ENCODE measurements at regions not wholly inside any gene's neighbourhood (a gene's known extent, or its start where the extent isn't known, plus 50 kb on each side); places are given as distances from the start of the nearest gene placed in this dataset.

- no peak for DNase-seq (ENCODE audit: extremely low spot score)
- no peaks in the 10 kb centered on the region for H3K27me3 ChIP-seq
- intact Hi-C loops (cut with DNase I) = no loop called here
- no peaks in the 10 kb centered on the region for H3K36me3 ChIP-seq
- no peaks in the 10 kb centered on the region for H3K4me1 ChIP-seq
- no peak overlapping the region for H3K4me3 ChIP-seq
- WGBS = 59% methylated on average over 2 of the region's 2 CpGs
- no peak for TF ChIP-seq POLR2A (IDR thresholded peaks at IDR 0.05; ENCODE audit: low read depth)
- no peak for TF ChIP-seq POLR2AphosphoS5 (IDR thresholded peaks at IDR 0.05)
- TF ChIP-seq CTCF (IDR thresholded peaks at IDR 0.05) = no peak
- TF ChIP-seq EP300 (IDR thresholded peaks at IDR 0.05) = no peak
- no peaks in the 10 kb centered on the region for H3K9me3 ChIP-seq
- H3K27ac ChIP-seq (replicated peaks in 1 of 4) = no peak overlapping the region
These were observed 82.2 kb downstream of the TBXT start for GRCh38 chr6:166085500-166085899.

GRCh38 chr6:166084951-166085350, 82.7 kb downstream of the TBXT start:
- intact Hi-C loops (cut with DNase I) = no loop called here
- Histone ChIP-seq H3K27ac (replicated peaks in 1 of 4) (no peak overlapping the region), H3K27me3 (no peaks in the 10 kb centered on the region)

GRCh38 chr6:166079841-166080240, 87.8 kb downstream of the TBXT start:
- Histone ChIP-seq H3K4me3 (no peak overlapping the region), H3K4me1 (peaks cover 0 to 4% (median 0%) of the 10 kb centered on the region in 4 donors), H3K27ac (replicated peaks in 1 of 4) (no peak overlapping the region), H3K27me3 (no peaks in the 10 kb centered on the region), H3K9me3 (no peaks in the 10 kb centered on the region), H3K36me3 (no peaks in the 10 kb centered on the region)
- intact Hi-C loops (cut with DNase I) = no loop called here
- no peak for TF ChIP-seq CTCF (IDR thresholded peaks at IDR 0.05)
- no peak for TF ChIP-seq POLR2AphosphoS5 (IDR thresholded peaks at IDR 0.05)
- TF ChIP-seq EP300 (IDR thresholded peaks at IDR 0.05) = no peak
- TF ChIP-seq POLR2A (IDR thresholded peaks at IDR 0.05; ENCODE audit: low read depth) = no peak
- DNase-seq (ENCODE audit: extremely low spot score) = no peak
- 79% methylated on average over 6 of the region's 6 CpGs for WGBS

More at GRCh38 chr6:166084951-166085350, 82.7 kb downstream of the TBXT start:
- H3K4me1 ChIP-seq = no peaks in the 10 kb centered on the region
- no peak for DNase-seq (ENCODE audit: extremely low spot score)
- WGBS = 81% methylated on average over 2 of the region's 2 CpGs
- TF ChIP-seq POLR2A (IDR thresholded peaks at IDR 0.05; ENCODE audit: low read depth) (no peak), CTCF (IDR thresholded peaks at IDR 0.05) (no peak), POLR2AphosphoS5 (IDR thresholded peaks at IDR 0.05) (no peak), EP300 (IDR thresholded peaks at IDR 0.05) (no peak)
- no peaks in the 10 kb centered on the region for H3K36me3 ChIP-seq
- no peaks in the 10 kb centered on the region for H3K9me3 ChIP-seq
- H3K4me3 ChIP-seq = no peak overlapping the region

- Histone ChIP-seq H3K4me1 (peaks cover 0 to 4% (median 0%) of the 10 kb centered on the region in 4 donors), H3K36me3 (no peaks in the 10 kb centered on the region), H3K27me3 (no peaks in the 10 kb centered on the region), H3K9me3 (no peaks in the 10 kb centered on the region), H3K27ac (replicated peaks in 1 of 4) (no peak overlapping the region), H3K4me3 (no peak overlapping the region)
- DNase-seq (ENCODE audit: extremely low spot score) = no peak
- no peak for TF ChIP-seq CTCF (IDR thresholded peaks at IDR 0.05)
- TF ChIP-seq POLR2A (IDR thresholded peaks at IDR 0.05; ENCODE audit: low read depth) = no peak
- no peak for TF ChIP-seq EP300 (IDR thresholded peaks at IDR 0.05)
- no peak for TF ChIP-seq POLR2AphosphoS5 (IDR thresholded peaks at IDR 0.05)
- WGBS = 60% methylated on average over 3 of the region's 3 CpGs
- intact Hi-C loops (cut with DNase I) = no loop called here
These were observed 89.4 kb downstream of the TBXT start for GRCh38 chr6:166078294-166078693.

GRCh38 chr6:166076625-166077024, 91.0 kb downstream of the TBXT start:
- H3K4me1 ChIP-seq = peaks cover 0 to 4% (median 0%) of the 10 kb centered on the region in 4 donors
- H3K9me3 ChIP-seq = no peaks in the 10 kb centered on the region
- no peaks in the 10 kb centered on the region for H3K36me3 ChIP-seq
- no peak overlapping the region for H3K27ac ChIP-seq (replicated peaks in 1 of 4)
- WGBS = 96% methylated on average over 4 of the region's 4 CpGs
- no peaks in the 10 kb centered on the region for H3K27me3 ChIP-seq
- no peak overlapping the region for H3K4me3 ChIP-seq
- intact Hi-C loops (cut with DNase I) = no loop called here
- TF ChIP-seq CTCF (IDR thresholded peaks at IDR 0.05) (no peak), POLR2A (IDR thresholded peaks at IDR 0.05; ENCODE audit: low read depth) (no peak), EP300 (IDR thresholded peaks at IDR 0.05) (no peak), POLR2AphosphoS5 (IDR thresholded peaks at IDR 0.05) (no peak)
- no peak for DNase-seq (ENCODE audit: extremely low spot score)

All from esophagus muscularis mucosa (tissue), 4 donors.